WTC11 (cell line): ENCODE measurements at regions not wholly inside any gene's neighbourhood (a gene's known extent, or its start where the extent isn't known, plus 50 kb on each side); places are given as distances from the start of the nearest gene placed in this dataset.

ENCODE experiments used
- ATAC-seq: fragments of 200-7000 bp; cut with Tn5 transposase; 2 replicates; pipeline ENCODE4 v1.10.0; 2021; ENCODE audit warnings: mild to moderate bottlenecking, moderate library complexity
- CTCF ChIA-PET: fragments of 300-600 bp; sonication (Branson Sonifier 250); formaldehyde crosslinking; loops from one replicate; lab custom pipeline; 2021; ENCODE audit warnings: antibody characterized with exemption; lab: Charles Lee
- POLR2A ChIA-PET: fragments of 350-600 bp; sonication (Branson Sonifier 250); formaldehyde crosslinking; loops from one replicate; lab custom pipeline; 2021; ENCODE audit warnings: antibody characterized with exemption; lab: Charles Lee
- DNase-seq: peaks from one replicate; pipeline ENCODE4 v3.0.0; 2021; ENCODE audit warnings: low spot score
- H3K27ac Mint-ChIP-seq: 2 replicates; pipeline ENCODE4 v1.8.0; 2021; ENCODE audit warnings: mixed read lengths
- H3K27me3 Mint-ChIP-seq: 2 replicates; pipeline ENCODE4 v1.8.0; 2021; ENCODE audit warnings: low read depth, mild to moderate bottlenecking, moderate library complexity, mixed read lengths
- H3K36me3 Mint-ChIP-seq: 2 replicates; pipeline ENCODE4 v1.8.0; 2021; ENCODE audit warnings: mixed read lengths
- H3K4me1 Mint-ChIP-seq: 2 replicates; pipeline ENCODE4 v1.8.0; 2022; ENCODE audit warnings: mixed read lengths
- H3K4me3 Mint-ChIP-seq: 2 replicates; pipeline ENCODE4 v1.8.0; 2021; ENCODE audit warnings: mild to moderate bottlenecking, moderate library complexity, mixed read lengths
- H3K9me3 Mint-ChIP-seq: 2 replicates; pipeline ENCODE4 v1.8.0; 2021; ENCODE audit warnings: mixed read lengths
- CBFB ChIP-seq: sonication (generic); formaldehyde crosslinking; IDR thresholded peaks from 2 replicates; pipeline ENCODE4 v1.8.1; 2022; ENCODE audit warnings: mild to moderate bottlenecking, low read depth, missing genetic modification reagents
- CREB1 ChIP-seq: sonication (generic); formaldehyde crosslinking; IDR thresholded peaks from 2 replicates; pipeline ENCODE4 v1.8.0; 2023; ENCODE audit warnings: mild to moderate bottlenecking, missing genetic modification reagents
- EMX1 ChIP-seq: fragments of 250-450 bp; sonication (Bioruptor Pico); IDR thresholded peaks from 2 replicates; pipeline ENCODE4 v1.8.0; 2021; ENCODE audit warnings: mild to moderate bottlenecking
- ESRRA ChIP-seq: sonication (generic); formaldehyde crosslinking; IDR thresholded peaks from 2 replicates; pipeline ENCODE4 v1.8.1; 2022; ENCODE audit warnings: mild to moderate bottlenecking, missing genetic modification reagents, borderline replicate concordance
- NFYB ChIP-seq: sonication (generic); formaldehyde crosslinking; conservative IDR thresholded peaks from 2 replicates; pipeline ENCODE4 v1.8.0; 2022; ENCODE audit warnings: low read depth, missing genetic modification reagents
- NR2C2 ChIP-seq: sonication (generic); formaldehyde crosslinking; IDR thresholded peaks from 2 replicates; pipeline ENCODE4 v1.8.0; 2022; ENCODE audit warnings: mild to moderate bottlenecking, missing genetic modification reagents
- SMAD3 ChIP-seq: sonication (generic); formaldehyde crosslinking; IDR thresholded peaks from 2 replicates; pipeline ENCODE4 v1.8.0; 2022; ENCODE audit warnings: missing genetic modification reagents, mild to moderate bottlenecking, borderline replicate concordance
- USF1 ChIP-seq: sonication (generic); formaldehyde crosslinking; IDR thresholded peaks from 2 replicates; pipeline ENCODE4 v1.8.0; 2022; ENCODE audit warnings: mild to moderate bottlenecking, missing genetic modification reagents
- ZNF219 ChIP-seq: sonication (generic); formaldehyde crosslinking; IDR thresholded peaks from 2 replicates; pipeline ENCODE4 v1.8.0; 2023; ENCODE audit warnings: missing genetic modification reagents, mild to moderate bottlenecking, borderline replicate concordance
- ZNF263 ChIP-seq: sonication (generic); formaldehyde crosslinking; IDR thresholded peaks from 2 replicates; pipeline ENCODE4 v1.8.1; 2022; ENCODE audit warnings: low read depth, mild to moderate bottlenecking, moderate library complexity, missing genetic modification reagents
- ZNF423 ChIP-seq: fragments of 250-450 bp; sonication (Bioruptor Pico); IDR thresholded peaks from 2 replicates; pipeline ENCODE4 v2.1.2; 2022; ENCODE audit warnings: mild to moderate bottlenecking, moderate library complexity
- ZNF532 ChIP-seq: fragments of 250-450 bp; sonication (Bioruptor Pico); IDR thresholded peaks from 2 replicates; pipeline ENCODE4 v1.9.0; 2021; ENCODE audit warnings: mild to moderate bottlenecking, borderline replicate concordance
- ZNF671 ChIP-seq: fragments of 250-450 bp; sonication (Bioruptor Pico); IDR thresholded peaks from 2 replicates; pipeline ENCODE4 v1.8.0; 2021; ENCODE audit warnings: mild to moderate bottlenecking
- TF ChIP-seq, protein P1 (sequence below): sonication (generic); formaldehyde crosslinking; IDR thresholded peaks from 2 replicates; pipeline ENCODE4 v1.8.1; 2022; ENCODE audit warnings: mild to moderate bottlenecking, missing genetic modification reagents, moderate library complexity, borderline replicate concordance
- TF ChIP-seq, protein P2 (sequence below): sonication (generic); formaldehyde crosslinking; IDR thresholded peaks from 2 replicates; pipeline ENCODE4 v1.8.0; 2022; ENCODE audit warnings: missing genetic modification reagents
- TF ChIP-seq, protein P3 (sequence below): sonication (generic); formaldehyde crosslinking; IDR thresholded peaks from 2 replicates; pipeline ENCODE4 v1.8.0; 2023; ENCODE audit warnings: missing genetic modification reagents, mild to moderate bottlenecking, borderline replicate concordance
- TF ChIP-seq, protein P4 (sequence below): sonication (generic); formaldehyde crosslinking; IDR thresholded peaks from 2 replicates; pipeline ENCODE4 v1.8.0; 2023; ENCODE audit warnings: mild to moderate bottlenecking, missing genetic modification reagents

DNA sequence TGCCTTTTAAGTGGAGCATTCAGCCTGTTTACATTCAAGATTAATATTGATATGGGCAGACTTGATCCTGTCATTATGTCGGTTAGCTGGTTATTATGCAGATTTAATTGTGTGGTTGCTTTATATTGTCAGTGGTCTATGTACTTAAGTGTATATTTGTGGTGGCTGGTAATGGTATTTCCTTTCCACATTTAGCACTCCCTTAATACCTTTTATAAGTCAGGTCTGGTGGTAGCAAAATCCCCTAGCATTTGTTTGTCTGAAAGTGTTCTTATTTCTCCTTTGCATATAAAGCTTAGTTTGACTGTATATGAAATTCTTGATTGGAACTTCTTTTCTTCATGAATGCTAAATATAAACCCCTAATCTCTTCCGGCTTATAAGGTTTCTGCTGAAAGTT, 403.7 kb upstream of the EPHA5 start:
- no peak for TF ChIP-seq USF1 (CRISPR knock-in tag)
- TF ChIP-seq NFYB (CRISPR knock-in tag), result no peak
- no peak for TF ChIP-seq ZNF532 (CRISPR knock-in tag)
- TF ChIP-seq, protein P1, sequence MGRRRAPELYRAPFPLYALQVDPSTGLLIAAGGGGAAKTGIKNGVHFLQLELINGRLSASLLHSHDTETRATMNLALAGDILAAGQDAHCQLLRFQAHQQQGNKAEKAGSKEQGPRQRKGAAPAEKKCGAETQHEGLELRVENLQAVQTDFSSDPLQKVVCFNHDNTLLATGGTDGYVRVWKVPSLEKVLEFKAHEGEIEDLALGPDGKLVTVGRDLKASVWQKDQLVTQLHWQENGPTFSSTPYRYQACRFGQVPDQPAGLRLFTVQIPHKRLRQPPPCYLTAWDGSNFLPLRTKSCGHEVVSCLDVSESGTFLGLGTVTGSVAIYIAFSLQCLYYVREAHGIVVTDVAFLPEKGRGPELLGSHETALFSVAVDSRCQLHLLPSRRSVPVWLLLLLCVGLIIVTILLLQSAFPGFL (CRISPR knock-in tag), result no peak
- TF ChIP-seq ZNF671 (CRISPR knock-in tag), result no peak
- no peak for TF ChIP-seq ZNF263 (CRISPR knock-in tag)
- no peak for TF ChIP-seq CREB1 (CRISPR knock-in tag)
- no peak for TF ChIP-seq NR2C2 (CRISPR knock-in tag)
- TF ChIP-seq, protein P2, sequence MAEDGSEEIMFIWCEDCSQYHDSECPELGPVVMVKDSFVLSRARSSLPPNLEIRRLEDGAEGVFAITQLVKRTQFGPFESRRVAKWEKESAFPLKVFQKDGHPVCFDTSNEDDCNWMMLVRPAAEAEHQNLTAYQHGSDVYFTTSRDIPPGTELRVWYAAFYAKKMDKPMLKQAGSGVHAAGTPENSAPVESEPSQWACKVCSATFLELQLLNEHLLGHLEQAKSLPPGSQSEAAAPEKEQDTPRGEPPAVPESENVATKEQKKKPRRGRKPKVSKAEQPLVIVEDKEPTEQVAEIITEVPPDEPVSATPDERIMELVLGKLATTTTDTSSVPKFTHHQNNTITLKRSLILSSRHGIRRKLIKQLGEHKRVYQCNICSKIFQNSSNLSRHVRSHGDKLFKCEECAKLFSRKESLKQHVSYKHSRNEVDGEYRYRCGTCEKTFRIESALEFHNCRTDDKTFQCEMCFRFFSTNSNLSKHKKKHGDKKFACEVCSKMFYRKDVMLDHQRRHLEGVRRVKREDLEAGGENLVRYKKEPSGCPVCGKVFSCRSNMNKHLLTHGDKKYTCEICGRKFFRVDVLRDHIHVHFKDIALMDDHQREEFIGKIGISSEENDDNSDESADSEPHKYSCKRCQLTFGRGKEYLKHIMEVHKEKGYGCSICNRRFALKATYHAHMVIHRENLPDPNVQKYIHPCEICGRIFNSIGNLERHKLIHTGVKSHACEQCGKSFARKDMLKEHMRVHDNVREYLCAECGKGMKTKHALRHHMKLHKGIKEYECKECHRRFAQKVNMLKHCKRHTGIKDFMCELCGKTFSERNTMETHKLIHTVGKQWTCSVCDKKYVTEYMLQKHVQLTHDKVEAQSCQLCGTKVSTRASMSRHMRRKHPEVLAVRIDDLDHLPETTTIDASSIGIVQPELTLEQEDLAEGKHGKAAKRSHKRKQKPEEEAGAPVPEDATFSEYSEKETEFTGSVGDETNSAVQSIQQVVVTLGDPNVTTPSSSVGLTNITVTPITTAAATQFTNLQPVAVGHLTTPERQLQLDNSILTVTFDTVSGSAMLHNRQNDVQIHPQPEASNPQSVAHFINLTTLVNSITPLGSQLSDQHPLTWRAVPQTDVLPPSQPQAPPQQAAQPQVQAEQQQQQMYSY (CRISPR knock-in tag), result no peak
- TF ChIP-seq ZNF423, result no peak
- no peak for TF ChIP-seq CBFB (CRISPR knock-in tag)
- no peak for TF ChIP-seq ESRRA (CRISPR knock-in tag)
- no peak for TF ChIP-seq SMAD3 (CRISPR knock-in tag)
- no peak for TF ChIP-seq ZNF219 (CRISPR knock-in tag)
- TF ChIP-seq, protein P3, sequence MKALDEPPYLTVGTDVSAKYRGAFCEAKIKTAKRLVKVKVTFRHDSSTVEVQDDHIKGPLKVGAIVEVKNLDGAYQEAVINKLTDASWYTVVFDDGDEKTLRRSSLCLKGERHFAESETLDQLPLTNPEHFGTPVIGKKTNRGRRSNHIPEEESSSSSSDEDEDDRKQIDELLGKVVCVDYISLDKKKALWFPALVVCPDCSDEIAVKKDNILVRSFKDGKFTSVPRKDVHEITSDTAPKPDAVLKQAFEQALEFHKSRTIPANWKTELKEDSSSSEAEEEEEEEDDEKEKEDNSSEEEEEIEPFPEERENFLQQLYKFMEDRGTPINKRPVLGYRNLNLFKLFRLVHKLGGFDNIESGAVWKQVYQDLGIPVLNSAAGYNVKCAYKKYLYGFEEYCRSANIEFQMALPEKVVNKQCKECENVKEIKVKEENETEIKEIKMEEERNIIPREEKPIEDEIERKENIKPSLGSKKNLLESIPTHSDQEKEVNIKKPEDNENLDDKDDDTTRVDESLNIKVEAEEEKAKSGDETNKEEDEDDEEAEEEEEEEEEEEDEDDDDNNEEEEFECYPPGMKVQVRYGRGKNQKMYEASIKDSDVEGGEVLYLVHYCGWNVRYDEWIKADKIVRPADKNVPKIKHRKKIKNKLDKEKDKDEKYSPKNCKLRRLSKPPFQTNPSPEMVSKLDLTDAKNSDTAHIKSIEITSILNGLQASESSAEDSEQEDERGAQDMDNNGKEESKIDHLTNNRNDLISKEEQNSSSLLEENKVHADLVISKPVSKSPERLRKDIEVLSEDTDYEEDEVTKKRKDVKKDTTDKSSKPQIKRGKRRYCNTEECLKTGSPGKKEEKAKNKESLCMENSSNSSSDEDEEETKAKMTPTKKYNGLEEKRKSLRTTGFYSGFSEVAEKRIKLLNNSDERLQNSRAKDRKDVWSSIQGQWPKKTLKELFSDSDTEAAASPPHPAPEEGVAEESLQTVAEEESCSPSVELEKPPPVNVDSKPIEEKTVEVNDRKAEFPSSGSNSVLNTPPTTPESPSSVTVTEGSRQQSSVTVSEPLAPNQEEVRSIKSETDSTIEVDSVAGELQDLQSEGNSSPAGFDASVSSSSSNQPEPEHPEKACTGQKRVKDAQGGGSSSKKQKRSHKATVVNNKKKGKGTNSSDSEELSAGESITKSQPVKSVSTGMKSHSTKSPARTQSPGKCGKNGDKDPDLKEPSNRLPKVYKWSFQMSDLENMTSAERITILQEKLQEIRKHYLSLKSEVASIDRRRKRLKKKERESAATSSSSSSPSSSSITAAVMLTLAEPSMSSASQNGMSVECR (CRISPR knock-in tag), result no peak
- TF ChIP-seq EMX1, result no peak
- TF ChIP-seq, protein P4, sequence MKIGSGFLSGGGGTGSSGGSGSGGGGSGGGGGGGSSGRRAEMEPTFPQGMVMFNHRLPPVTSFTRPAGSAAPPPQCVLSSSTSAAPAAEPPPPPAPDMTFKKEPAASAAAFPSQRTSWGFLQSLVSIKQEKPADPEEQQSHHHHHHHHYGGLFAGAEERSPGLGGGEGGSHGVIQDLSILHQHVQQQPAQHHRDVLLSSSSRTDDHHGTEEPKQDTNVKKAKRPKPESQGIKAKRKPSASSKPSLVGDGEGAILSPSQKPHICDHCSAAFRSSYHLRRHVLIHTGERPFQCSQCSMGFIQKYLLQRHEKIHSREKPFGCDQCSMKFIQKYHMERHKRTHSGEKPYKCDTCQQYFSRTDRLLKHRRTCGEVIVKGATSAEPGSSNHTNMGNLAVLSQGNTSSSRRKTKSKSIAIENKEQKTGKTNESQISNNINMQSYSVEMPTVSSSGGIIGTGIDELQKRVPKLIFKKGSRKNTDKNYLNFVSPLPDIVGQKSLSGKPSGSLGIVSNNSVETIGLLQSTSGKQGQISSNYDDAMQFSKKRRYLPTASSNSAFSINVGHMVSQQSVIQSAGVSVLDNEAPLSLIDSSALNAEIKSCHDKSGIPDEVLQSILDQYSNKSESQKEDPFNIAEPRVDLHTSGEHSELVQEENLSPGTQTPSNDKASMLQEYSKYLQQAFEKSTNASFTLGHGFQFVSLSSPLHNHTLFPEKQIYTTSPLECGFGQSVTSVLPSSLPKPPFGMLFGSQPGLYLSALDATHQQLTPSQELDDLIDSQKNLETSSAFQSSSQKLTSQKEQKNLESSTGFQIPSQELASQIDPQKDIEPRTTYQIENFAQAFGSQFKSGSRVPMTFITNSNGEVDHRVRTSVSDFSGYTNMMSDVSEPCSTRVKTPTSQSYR (CRISPR knock-in tag), result no peak
- DNase-seq (no peak), ATAC-seq (no peak)
- Mint-ChIP-seq H3K9me3 (peaks cover 28% of the 10 kb centered on the region), H3K27ac (no peak overlapping the region), H3K4me1 (no peaks in the 10 kb centered on the region), H3K36me3 (0 out of 2 replicates have a peak, but pooled peaks cover 2% of the 10 kb centered on the region), H3K4me3 (no peak overlapping the region), H3K27me3 (no peaks in the 10 kb centered on the region)
- CTCF ChIA-PET, result no interaction called here
- POLR2A ChIA-PET, result no interaction called here
